NCI-H2227 (cell line): ENCODE measurements at regions not wholly inside any gene's neighbourhood (a gene's known extent, or its start where the extent isn't known, plus 50 kb on each side); places are given as distances from the start of the nearest gene placed in this dataset.
"Not testable (repeated sequence)": the region's sequence is repeated elsewhere in the genome, so short reads cannot be mapped to it uniquely, and the experiment has no call there.

Experiments used
- DNase-seq: peaks from one replicate; lab custom pipeline; 2025; ENCODE audit not compliant: unreplicated experiment; lab: John Stamatoyannopoulos, UW

DNA sequence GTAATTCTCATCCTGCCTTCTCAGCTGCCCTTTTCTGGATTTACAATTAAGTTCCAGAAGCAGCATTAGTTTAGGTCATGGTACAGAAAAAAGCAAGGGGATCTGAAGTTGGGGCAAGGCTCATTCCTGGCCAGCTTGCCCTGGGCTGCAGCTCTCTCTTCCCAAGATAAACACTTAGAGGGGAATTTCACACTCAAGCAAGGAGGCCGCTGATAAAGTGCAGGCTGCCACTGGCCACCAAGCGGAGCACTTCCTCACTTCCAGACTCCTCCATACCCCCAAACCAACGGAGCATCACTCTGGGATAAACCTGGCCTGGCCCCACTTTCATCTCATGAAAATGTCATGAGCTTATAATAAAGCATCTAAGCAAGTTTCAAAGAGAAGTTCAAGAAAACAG, 445.5 kb upstream of the MKI67 start:
- no peak for DNase-seq

DNA sequence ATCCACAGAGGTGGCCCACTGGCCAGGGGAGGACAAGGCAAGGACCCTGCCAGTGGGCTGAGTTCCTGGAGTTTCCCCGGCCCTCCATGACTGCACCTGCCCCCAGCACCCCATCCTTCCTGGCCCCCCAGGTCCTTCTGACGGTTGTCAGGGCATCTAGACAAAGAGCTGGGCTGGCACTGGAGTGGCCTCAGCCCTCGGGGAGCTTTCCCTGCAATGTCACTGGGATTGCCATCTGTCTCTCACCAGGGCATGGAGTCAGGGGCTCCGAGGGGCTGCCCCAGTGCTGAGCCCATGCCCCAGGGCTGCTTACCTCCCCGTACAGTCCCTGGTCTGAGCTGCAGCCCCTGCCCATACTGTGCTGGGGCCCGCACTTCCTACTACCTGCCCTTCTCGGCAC, 446.5 kb upstream of the MKI67 start:
- DNase-seq, result no peak

DNA sequence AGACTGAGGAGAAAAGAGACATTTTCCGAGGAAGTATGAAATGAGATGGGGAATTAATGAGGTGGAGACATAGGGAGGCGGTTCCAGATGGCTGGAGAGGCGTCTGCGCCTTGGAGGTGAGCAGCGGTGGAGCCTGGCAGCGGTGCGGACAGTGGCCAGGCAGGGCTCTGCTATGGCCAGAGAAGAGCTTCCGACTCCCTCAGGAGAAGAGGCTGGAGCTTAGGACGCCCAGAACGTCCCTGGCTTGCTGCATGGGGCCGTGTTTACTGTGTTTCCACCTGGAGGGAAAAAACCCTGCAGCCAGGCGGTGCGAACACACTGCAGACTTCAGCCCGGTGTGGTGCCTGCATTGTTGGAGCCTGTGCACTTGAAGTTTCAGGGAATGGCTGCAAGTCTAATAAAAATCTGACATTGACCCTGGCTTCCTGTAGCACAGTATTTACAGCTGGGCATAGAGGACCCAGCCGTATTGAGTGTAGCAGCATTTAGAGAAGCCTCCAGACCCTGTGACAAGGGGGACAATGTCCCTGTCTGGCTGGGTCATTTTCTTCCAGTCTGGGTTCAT, 447.1 kb upstream of the MKI67 start:
- DNase-seq, result no peak

DNA sequence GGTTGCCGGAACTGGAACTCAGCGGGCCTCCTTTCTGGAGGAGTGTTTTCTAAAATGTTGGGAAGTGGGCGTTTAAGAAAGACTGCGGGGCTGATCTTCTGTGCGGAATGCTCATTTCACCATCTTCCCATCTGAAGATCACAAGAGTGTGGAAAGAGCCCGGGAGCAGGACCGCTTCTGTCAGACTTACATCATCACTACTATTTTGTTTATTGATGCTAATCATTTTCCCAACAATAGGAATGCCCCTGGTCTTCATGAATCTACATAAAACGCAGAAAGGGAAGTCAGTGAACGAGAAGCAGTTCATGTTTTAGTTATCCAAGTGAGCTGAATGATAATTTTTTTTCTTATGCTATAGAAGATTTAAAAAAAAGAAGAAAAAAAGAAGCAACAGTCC, 447.8 kb upstream of the MKI67 start:
- DNase-seq, result no peak

DNA sequence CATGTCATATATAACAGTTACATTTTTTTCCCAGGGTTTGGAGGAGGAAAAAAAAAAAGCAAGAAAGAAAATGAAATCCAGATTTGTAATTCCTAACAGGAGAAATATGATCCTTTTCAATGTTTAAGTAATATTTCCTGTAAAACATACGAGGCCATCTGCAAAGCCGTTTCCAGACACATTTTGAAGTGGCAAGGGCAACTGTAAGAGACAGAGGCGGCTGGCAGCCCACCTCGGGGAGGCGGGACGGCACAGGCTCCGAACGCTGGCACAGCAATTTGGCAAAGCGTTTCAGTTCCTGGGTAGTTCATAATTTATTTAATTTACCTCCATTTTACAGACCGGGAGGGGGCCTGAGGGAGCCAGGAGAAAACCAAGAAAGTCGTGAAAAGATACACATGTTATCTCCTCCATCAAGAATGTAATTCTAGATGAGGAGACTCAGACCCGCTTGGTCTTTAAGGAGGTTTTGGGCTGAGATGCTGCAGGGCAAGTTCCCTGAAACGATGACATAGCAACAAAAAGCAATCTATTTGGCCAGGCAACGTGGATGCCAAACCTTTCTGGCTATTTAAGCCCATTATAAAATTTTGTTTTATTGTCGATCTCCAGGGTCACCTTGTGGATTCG, 448.5 kb upstream of the MKI67 start:
- no peak for DNase-seq

DNA sequence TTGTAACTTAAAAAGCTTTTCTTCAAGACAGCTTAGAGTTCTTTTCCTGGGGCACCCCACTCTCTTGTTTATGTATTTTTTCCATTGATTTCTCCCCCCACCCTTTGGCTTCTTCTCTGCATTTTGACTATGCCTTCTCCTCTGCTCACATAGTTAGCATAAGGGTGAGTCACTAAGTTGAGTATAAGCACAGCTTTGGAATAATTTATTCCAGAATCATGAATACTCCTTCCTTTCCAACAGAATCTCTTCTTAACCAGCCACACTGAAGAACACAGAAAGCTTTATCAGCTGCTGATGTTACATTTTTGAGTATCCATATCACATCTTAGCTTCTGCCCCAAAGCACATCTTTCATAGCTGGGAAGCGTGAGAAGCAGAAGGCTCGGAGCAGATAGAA, 449.5 kb upstream of the MKI67 start:
- DNase-seq, result no peak

DNA sequence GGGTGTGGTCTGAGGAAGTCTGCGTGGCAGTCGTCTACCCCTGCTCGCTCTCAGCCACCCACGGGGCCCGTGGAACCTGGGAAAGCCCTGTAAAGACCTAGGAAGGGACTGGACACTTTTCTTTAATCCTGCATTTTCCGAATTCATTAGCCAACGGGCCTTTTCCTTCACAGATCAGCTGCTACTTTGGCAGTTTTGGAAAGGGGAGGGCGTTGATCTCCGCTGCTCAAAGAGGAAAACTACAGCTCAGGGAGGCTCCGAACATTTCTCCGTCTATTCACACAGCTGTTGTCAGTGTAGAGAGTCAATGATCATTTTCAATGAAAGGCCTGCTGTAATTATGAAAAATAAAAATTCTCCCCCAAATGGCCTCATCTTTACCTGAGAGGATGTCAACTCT, 450.1 kb upstream of the MKI67 start:
- no peak for DNase-seq

DNA sequence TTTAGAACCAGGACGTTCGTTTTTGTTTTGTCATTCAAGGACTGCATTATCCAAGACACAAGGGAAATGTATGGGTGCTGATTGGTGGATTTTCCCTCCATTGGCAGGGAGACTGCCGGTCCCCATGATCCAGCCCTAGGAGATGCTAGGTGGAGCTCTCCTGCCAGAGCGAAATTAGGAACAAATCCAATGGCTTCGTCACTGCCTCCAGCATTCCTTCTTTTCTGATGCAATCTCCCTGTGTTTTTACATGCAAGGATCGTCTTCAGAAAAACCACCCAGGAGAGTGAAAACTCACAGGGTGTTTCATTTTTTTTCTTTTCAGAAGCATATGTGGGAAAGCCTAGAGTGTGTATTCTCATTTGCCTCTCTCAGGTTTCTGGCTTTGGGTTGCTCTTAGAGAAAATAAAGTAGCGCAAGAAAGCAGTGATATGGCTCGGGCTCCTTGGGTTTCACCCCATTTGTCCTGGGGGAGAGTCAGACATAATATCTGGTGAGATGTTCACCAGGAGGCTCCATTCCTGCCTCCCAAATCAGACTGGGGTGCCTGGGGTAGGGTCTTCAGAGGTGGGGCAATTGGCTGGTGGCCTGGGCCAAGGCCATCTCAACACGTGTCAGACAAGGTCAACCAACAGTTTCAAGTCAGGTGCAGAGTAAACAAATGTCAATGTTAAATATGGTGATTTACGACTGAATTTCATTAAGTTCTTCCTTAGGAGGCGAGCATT, 450.9 kb upstream of the MKI67 start:
- DNase-seq, result no peak

DNA sequence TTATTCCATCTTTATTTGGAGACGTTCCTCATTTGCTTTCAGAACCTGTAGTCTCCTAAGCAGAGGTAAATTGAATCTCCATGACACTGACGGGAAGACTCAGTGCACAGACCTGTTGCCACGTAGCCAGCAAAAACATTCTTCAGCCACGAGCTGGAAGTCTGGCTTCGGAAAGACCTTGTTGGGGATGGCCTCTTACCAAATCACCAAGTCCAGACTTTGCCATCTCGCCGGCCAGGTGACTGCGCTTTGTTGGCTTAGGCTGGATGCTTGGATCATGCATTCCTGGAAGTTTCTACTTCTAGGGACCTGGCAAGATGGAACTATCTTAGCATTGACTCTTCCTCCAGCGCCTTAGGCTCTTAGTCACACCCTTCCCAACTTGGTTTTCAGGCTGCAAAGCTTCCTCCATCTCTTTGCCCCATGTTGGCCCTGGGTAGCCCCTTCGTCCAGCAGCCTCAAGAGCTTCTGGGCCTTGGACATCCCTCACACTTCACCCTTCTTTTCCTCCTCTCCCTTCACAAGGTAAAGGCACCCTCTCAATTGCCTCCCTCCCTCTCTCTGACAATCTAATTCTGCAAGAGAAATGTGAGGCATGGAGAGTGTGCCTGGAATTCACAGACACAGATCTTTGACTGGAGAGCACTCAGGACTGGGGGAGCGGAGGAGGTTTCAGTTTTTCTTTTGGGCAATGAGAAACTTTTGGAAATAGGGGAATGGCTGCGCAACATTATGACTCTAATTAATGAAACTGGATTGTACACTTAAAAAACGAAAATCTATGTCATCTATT, 451.9 kb upstream of the MKI67 start:
- DNase-seq, result no peak

DNA sequence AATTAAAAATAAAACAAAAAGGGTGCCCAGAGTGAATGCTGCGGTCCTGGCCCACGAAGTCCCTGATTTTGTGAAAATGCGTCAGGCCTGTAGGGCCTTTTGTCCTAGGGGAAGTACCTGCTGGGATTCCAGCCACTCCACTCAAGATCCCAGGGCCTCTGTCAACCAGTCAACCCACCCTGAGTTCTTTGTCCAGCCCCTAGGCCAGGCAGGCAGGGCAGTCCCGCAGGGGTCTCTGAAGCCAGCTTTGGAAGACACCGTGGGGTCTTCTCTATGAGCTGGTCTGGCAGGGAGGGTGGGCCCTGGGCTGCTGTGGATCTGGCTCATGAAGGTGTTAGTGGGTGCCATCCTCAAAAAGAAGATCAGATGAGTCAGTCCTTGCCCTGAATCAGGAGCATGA, 452.5 kb upstream of the MKI67 start:
- DNase-seq, result no peak

DNA sequence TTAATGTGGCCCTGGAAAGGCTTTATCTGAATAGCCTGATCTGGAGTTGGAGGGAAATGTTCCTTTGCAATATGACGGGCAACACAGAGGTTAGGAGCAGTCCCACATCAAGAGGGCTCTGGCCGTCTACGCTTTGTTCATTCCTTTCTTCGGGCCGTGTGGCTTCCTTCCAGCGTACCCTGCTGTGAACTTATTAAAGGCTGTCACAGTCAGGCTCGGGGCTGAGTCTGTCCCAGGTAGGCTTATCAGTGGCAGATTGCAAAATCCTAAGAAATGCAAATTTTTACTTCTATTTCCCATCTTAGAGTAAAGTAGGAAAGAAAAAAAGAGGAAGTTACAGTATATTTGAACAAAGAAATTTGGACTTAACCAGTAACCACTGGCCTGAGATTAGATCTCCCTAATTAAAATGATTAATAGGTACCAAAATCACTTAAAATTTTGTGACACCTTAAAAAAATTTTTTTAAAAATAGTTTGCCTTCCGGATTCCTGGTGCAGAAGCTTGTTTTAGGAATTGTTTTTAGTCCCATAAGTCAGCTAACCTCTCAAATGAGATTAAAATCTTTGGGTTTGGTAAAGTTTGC, 453.1 kb upstream of the MKI67 start:
- no peak for DNase-seq

DNA sequence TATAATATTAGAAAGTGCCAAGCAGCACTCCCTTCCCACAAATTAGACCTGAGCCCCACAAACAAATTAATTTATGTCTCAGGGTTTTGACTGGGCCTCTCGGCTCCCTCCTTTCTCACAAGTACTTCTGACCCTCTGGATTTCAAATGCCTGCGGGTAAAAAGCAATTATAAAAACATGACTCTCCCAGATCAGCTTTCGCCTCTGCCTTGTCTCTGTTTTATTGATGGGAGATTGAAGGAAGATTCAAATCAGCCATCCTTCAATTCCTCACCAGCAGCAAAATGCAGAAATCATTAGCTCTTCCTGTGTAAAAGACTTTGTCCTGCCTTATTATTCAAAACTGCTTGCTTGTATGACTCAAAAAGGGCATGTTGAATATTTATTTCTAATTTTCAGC, 453.7 kb upstream of the MKI67 start:
- DNase-seq, result no peak

DNA sequence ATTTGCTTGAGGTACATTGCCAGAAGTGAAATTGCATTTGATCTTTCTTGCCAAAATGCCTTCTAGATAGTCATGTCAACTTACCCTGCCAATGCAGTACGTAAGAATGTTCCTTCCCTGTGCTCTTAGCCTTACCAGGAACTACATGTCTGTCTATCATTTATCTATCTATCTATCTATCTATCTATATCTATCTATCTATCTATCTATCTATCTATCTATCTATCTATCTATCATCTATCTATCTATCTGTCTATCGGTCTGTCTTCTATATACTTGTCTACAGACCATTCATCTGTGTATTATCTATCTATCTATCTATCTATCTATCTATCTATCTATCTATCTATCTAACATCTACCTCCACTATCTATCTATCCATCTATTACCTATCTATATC, 456.9 kb upstream of the MKI67 start:
- not testable (repeated sequence) for DNase-seq

DNA sequence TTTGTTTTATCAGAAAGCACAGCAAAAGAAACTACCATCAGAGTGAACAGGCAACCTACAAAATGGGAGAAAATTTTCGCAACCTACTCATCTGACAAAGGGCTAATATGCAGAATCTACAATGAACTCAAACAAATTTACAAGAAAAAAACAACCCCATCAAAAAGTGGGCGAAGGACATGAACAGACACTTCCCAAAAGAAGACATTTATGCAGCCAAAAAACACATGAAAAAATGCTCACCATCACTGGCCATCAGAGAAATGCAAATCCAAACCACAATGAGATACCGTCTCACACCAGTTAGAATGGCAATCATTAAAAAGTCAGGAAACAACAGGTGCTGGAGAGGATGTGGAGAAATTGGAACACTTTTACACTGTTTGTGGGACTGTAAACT, 460.4 kb upstream of the MKI67 start:
- DNase-seq, result not testable (repeated sequence)

DNA sequence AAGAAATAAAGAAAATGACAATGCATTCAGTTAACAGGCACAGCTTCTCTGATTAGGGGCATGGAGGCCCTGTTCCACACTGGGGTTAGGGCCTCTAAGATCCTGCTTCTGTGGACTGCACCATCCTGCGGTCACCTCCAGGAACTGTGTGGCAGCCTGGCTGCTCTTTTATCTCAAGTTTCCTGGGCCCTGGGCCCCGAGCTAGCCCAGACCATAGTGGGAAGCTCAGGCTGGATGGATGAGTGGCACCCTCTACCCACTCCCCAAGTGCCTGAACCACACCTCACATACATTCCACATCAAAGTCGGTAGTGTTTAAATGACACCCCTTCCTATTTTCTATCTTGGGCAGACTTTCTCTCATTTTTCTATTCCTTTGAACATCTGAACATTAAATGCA, 461.5 kb upstream of the MKI67 start:
- DNase-seq, result no peak

DNA sequence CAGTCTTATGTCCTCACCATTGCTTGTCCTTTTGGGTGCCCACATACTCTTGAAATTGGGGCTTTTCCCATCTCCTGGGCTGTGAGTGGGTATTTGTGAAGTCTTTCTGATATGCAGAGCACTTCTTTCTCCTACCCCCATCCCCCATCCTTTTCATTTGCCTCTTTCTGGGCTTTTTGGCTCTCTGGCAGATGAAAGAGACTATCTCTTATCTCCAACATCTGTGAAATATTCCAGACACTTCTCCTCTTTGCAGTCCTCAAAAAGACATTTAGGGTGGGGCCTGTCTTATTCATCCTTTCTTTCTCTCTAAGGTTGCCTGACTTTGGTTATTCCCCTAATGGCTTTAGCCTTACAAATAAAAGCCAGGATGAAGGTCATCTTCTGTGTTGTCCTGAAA, 462.2 kb upstream of the MKI67 start:
- DNase-seq, result no peak

DNA sequence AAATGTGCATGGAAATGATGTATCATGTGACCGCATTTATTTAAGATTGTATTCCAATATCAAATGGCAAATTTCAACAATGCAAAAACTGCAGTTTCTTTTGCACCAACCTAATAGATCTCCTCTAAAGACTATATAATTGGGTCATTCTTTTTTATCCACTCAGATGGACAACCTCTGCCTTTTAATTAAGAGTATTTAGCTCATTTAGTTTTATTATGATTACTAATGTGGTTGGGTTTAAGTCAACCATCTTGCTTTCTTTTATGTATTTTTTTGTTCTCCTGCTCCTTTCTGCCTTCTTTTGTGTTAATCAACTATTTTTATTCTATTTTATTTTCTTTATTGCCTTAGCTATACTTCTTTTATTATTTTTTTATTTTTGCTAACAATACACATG, 468.5 kb upstream of the MKI67 start:
- no peak for DNase-seq

DNA sequence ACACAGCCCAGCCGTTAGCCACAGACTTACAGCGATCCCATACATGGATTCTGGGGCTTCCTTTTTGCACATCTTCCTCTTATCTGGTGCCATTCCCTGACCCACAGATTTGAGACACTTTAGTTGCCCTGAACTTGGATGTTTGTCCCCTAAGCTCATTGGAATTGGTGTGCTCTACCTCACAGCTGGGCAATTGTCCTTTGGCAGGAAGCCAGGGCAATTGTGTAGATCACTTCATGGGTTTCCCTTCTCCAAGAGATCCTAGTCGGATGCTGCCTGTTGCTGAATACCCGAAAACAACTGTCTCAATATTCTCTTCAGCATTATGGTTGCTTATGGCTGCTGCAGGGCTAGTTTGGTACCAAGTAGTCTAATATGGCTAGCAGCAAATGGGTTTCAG, 470.7 kb upstream of the MKI67 start:
- DNase-seq, result no peak

DNA sequence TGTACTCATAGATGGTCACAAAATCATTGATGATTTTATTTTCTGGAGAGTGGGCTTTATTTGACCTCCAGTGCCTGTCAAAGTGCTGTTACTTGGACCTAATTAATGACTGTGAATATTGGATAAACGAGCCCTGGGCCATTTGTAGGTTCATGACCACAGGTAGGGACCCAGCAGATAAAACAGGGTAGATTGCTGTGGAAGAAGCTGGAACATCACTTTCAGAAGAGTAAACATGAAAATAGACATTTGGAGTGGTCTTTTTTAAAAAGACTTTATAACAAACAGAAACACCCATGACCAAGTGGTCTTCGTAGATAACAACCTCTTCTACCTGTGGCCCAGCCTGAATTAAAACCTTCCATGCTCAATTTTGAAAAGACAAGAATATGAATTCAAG, 472.8 kb upstream of the MKI67 start:
- no peak for DNase-seq

DNA sequence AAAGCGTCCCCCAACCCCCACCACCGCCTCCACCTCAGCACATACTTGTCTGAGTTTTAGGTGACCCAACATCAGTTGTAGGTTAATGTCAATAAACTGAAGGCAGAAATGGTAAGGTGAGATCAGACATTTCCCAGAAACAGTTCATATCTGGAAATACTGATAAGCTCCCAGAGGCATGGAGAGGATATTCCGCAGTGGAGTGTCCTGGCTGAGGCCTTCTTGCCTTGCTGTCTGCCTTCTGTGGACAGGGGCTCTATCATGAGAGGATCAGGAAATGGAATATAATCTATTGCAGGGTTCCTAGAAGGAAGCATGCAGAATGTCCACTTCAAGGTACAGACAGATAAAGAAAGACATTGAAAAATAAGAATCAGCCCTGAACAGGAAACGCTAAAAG, 473.3 kb upstream of the MKI67 start:
- no peak for DNase-seq

DNA sequence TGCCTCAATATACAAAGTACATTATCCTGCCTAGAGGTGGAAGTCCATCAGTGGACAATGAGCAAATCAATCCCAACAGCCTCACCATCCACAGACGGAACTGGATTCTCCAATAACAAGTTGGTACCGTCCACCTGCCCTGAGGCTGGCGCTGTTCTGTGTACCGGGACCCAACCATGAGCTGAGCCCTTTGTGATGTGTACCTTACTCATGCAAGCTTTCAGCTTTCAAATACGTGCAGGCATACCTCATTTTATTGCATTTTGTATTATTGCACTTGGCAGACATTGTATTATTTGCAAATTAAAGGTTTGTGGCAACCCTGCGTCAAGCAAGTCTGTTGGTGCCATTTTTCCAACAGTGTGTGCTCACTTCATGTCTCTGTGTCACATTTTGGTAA, 476.0 kb upstream of the MKI67 start:
- DNase-seq, result no peak

DNA sequence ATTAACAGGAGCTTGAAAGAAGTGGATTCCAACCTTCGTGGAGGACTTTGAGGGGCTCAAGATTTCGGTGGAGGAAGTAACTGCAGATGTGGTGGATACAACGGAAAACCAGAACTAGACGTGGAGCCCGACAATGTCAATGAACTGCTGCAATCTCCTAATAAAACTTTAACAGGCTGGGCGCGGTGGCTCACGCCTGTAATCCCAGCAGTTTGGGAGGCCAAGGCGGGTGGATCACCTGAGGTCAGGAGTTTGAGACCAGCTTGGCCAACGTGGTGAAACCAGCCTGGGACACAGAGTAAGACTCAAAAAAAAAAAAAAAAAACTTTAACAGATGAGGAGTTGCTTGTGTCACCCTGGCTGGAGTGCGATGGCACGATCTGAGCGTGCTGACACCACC, 477.8 kb upstream of the MKI67 start:
- no peak for DNase-seq
